ENCODE measurements at regions not wholly inside any gene's neighbourhood (a gene's known extent, or its start where the extent isn't known, plus 50 kb on each side); places are given as distances from the start of the nearest gene placed in this dataset.

DNA sequence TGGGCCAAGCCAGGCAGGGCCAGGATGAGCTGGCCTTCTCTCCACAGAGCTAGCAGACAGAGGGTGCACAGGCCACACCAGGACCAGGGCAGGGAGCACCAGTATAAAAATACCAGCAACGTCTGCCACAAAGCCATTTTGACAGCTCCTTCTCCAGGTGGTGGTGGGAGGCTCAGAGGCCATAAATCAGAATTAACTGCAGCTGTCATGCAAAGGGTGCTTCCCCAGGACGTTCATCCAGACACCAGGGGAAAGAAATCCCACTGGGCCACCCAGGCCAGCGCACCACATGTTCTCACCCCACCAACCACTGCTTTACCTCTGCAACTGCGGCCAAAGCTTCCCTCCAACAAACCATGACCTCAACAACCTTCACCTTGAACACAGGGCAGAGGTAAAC, 403.7 kb upstream of the TRPC7 start:
- ChIA-PET CTCF (interaction anchor here (0.6 to 2.8 kb wide), 7 partner anchors 28 to 521 kb away, joined by 3 to 15 read pairs (median 4); partner anchors contain the start of gene TRPC7), POLR2A (no interaction called here)
- no peak for DNase-seq (ENCODE audit: extremely low spot score)
- no peak for TF ChIP-seq FOXM1 (IDR thresholded peaks at IDR 0.05; ENCODE audit: borderline replicate concordance)
- TF ChIP-seq HDGF (IDR thresholded peaks at IDR 0.05; ENCODE audit: borderline replicate concordance), result no peak
- no peak for TF ChIP-seq SUZ12 (IDR thresholded peaks at IDR 0.05)
- no peak for TF ChIP-seq NFRKB (IDR thresholded peaks at IDR 0.05)
- TF ChIP-seq L3MBTL2 (conservative IDR thresholded peaks at IDR 0.05), result no peak
- no peak for TF ChIP-seq FOXA1 (IDR thresholded peaks at IDR 0.05)
- no peak for TF ChIP-seq BHLHE40 (IDR thresholded peaks at IDR 0.05; ENCODE audit: borderline replicate concordance)
- TF ChIP-seq ARNT (IDR thresholded peaks at IDR 0.05), result no peak
- no peak for TF ChIP-seq PKNOX1 (IDR thresholded peaks at IDR 0.05)
- TF ChIP-seq CTBP1 (IDR thresholded peaks at IDR 0.05; ENCODE audit: borderline replicate concordance), result no peak
- TF ChIP-seq ZNF384 (IDR thresholded peaks at IDR 0.05), result no peak
- TF ChIP-seq SP1 (IDR thresholded peaks at IDR 0.05), result no peak

DNA sequence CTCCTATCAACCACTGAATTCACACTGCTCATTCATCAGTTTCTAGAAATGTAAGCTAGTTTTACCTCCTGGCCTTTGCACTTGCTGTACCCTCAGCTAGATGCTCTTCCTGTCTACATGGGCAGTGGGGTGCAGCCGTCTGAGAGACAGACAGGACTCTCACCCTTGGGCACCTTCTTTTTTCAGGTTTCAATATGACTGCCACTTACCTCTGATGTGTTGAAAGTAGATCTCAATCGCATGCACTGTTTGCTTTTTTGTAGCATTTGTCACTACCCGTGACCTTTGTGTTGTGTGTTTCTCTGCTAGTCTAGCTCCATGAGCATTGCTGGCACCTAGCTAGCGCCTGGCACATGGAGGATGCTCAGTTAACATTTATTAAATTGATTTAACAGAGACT, 403.1 kb upstream of the TRPC7 start:
- CTCF ChIA-PET, result interaction anchor here (1.2 to 2.8 kb wide), 5 partner anchors 38 to 521 kb away, joined by 3 to 15 read pairs (median 4); partner anchors contain the start of gene TRPC7
- no peak for DNase-seq (ENCODE audit: extremely low spot score)
- POLR2A ChIA-PET, result no interaction called here
- TF ChIP-seq TARDBP (IDR thresholded peaks at IDR 0.05) (no peak), FOXA1 (IDR thresholded peaks at IDR 0.05) (no peak), ELF4 (IDR thresholded peaks at IDR 0.05) (no peak), L3MBTL2 (conservative IDR thresholded peaks at IDR 0.05) (no peak), FOXM1 (IDR thresholded peaks at IDR 0.05; ENCODE audit: borderline replicate concordance) (no peak), CTBP1 (IDR thresholded peaks at IDR 0.05; ENCODE audit: borderline replicate concordance) (no peak), NFRKB (IDR thresholded peaks at IDR 0.05) (no peak), PKNOX1 (IDR thresholded peaks at IDR 0.05) (no peak), ARNT (IDR thresholded peaks at IDR 0.05) (no peak), LEF1 (IDR thresholded peaks at IDR 0.05; ENCODE audit: borderline replicate concordance) (no peak), SP1 (IDR thresholded peaks at IDR 0.05) (no peak)

DNA sequence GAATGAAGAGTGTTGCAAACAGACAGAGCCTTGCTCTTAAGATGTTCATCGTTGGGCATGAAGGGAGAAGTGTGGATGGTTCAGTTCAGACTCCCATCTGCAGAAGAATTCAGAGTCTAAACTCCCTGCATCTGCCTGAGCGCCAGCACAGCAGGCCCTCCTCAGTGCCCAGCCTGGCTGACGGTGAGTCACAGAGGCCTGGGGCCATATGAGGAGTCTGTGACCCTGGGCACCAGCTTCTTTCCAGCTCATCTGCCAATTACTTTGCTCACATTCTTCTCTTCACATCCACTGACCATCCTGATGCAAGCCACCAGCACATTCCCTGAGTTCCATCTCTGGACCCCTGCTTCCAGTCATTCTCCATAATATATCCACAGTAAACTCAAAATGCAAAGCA, 401.1 kb upstream of the TRPC7 start:
- DNase-seq (ENCODE audit: extremely low spot score), result no peak
- ChIA-PET CTCF (no interaction called here), POLR2A (no interaction called here)
- TF ChIP-seq BHLHE40 (IDR thresholded peaks at IDR 0.05; ENCODE audit: borderline replicate concordance) (no peak), ZNF384 (IDR thresholded peaks at IDR 0.05) (no peak)

DNA sequence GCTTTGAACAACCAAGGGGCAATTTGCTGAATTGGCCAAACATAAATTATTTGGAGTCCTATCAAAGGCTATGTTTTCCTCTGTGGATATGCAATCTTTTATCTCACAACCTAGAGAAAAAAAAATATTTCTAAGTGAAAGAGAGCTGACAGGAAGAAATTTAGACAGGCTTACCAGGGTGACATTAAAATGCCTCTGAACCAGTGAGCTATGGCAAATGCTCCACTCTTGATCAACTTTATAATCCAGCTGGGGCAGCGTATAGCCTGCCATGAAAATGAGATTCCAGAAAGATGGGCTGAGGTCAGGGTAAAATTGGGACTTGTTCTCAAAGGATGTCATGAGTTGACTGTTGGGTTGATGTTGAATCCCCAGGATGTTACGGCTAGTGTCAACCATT, 399.3 kb upstream of the TRPC7 start:
- DNase-seq (ENCODE audit: extremely low spot score), result no peak
- ChIA-PET CTCF (no interaction called here), POLR2A (no interaction called here)
- no peak for TF ChIP-seq LEF1 (IDR thresholded peaks at IDR 0.05; ENCODE audit: borderline replicate concordance)
- no peak for TF ChIP-seq HDGF (IDR thresholded peaks at IDR 0.05; ENCODE audit: borderline replicate concordance)
- TF ChIP-seq SP1 (IDR thresholded peaks at IDR 0.05), result no peak
- no peak for TF ChIP-seq ZNF384 (IDR thresholded peaks at IDR 0.05)
- no peak for TF ChIP-seq NFRKB (IDR thresholded peaks at IDR 0.05)
- TF ChIP-seq PKNOX1 (IDR thresholded peaks at IDR 0.05), result no peak
- no peak for TF ChIP-seq CTBP1 (IDR thresholded peaks at IDR 0.05; ENCODE audit: borderline replicate concordance)
- no peak for TF ChIP-seq L3MBTL2 (conservative IDR thresholded peaks at IDR 0.05)
- TF ChIP-seq ARNT (IDR thresholded peaks at IDR 0.05), result no peak
- no peak for TF ChIP-seq FOXK2 (IDR thresholded peaks at IDR 0.05)
- no peak for TF ChIP-seq BHLHE40 (IDR thresholded peaks at IDR 0.05; ENCODE audit: borderline replicate concordance)
- no peak for TF ChIP-seq TARDBP (IDR thresholded peaks at IDR 0.05)
- TF ChIP-seq SUZ12 (IDR thresholded peaks at IDR 0.05), result no peak
- TF ChIP-seq ELF4 (IDR thresholded peaks at IDR 0.05), result no peak
- no peak for TF ChIP-seq FOXM1 (IDR thresholded peaks at IDR 0.05; ENCODE audit: borderline replicate concordance)

GRCh38 chr5:136763548-136763947, 398.2 kb upstream of the TRPC7 start:
- ChIA-PET CTCF (no interaction called here), POLR2A (no interaction called here)
- no peak for DNase-seq (ENCODE audit: extremely low spot score)
- TF ChIP-seq TARDBP (IDR thresholded peaks at IDR 0.05), result no peak
- no peak for TF ChIP-seq FOXA1 (IDR thresholded peaks at IDR 0.05)
- TF ChIP-seq ZNF384 (IDR thresholded peaks at IDR 0.05), result no peak
- TF ChIP-seq SUZ12 (IDR thresholded peaks at IDR 0.05), result no peak
- TF ChIP-seq ARNT (IDR thresholded peaks at IDR 0.05), result no peak
- no peak for TF ChIP-seq LEF1 (IDR thresholded peaks at IDR 0.05; ENCODE audit: borderline replicate concordance)
- TF ChIP-seq HDGF (IDR thresholded peaks at IDR 0.05; ENCODE audit: borderline replicate concordance), result no peak

GRCh38 chr5:136754216-136754615, 388.9 kb upstream of the TRPC7 start:
- TF ChIP-seq FOXM1 (IDR thresholded peaks at IDR 0.05; ENCODE audit: borderline replicate concordance) (no peak), BHLHE40 (IDR thresholded peaks at IDR 0.05; ENCODE audit: borderline replicate concordance) (no peak), LEF1 (IDR thresholded peaks at IDR 0.05; ENCODE audit: borderline replicate concordance) (no peak), FOXA1 (IDR thresholded peaks at IDR 0.05) (no peak), PKNOX1 (IDR thresholded peaks at IDR 0.05) (no peak), SUZ12 (IDR thresholded peaks at IDR 0.05) (no peak), L3MBTL2 (conservative IDR thresholded peaks at IDR 0.05) (no peak), NFRKB (IDR thresholded peaks at IDR 0.05) (no peak), HDGF (IDR thresholded peaks at IDR 0.05; ENCODE audit: borderline replicate concordance) (no peak)
- POLR2A ChIA-PET, result no interaction called here
- no peak for DNase-seq (ENCODE audit: extremely low spot score)
- CTCF ChIA-PET, result no interaction called here
